ENCODE measurements at regions not wholly inside any gene's neighbourhood (a gene's known extent, or its start where the extent isn't known, plus 50 kb on each side); places are given as distances from the start of the nearest gene placed in this dataset.

- TF ChIP-seq SRF (IDR thresholded peaks at IDR 0.05; ENCODE audit: low read depth), result no peak
- TF ChIP-seq YY1 (IDR thresholded peaks at IDR 0.05; ENCODE audit: extremely low read depth, insufficient replicate concordance, low read depth, low read length), result no peak
- TF ChIP-seq CTCF (IDR thresholded peaks at IDR 0.05 in 2 of 3, conservative IDR thresholded peaks at IDR 0.05 in 1 of 3; ENCODE audit: borderline replicate concordance in 1 of 3, insufficient read depth in 1 of 3, low read depth in 2 of 3, low read length in 2 of 3), result no peak
- TF ChIP-seq ELF1 (IDR thresholded peaks at IDR 0.05; ENCODE audit: borderline replicate concordance, low read depth), result no peak
- no peak for TF ChIP-seq TCF7L2 (IDR thresholded peaks at IDR 0.05; ENCODE audit: borderline replicate concordance, extremely low read depth, insufficient read depth, insufficient read length)
- TF ChIP-seq EGR1 (IDR thresholded peaks at IDR 0.05; ENCODE audit: low read depth), result no peak
- ATAC-seq, result no peak
- Histone ChIP-seq H3K4me1 (ENCODE audit: control insufficient read depth in 1 of 2, insufficient read depth in 2 of 2, low read length in 2 of 2) (no peaks in the 10 kb centered on the region), H3K9ac (ENCODE audit: low read length) (no peak overlapping the region), H3K4me2 (ENCODE audit: low read length) (no peak overlapping the region), H3K27ac (ENCODE audit: low read depth, low read length) (no peak overlapping the region), H2AFZ (ENCODE audit: low read depth, low read length, poor library complexity, severe bottlenecking) (no peak overlapping the region), H3K36me3 (ENCODE audit: control insufficient read depth in 1 of 2, insufficient read depth in 2 of 2, low read length in 2 of 2) (no peaks in the 10 kb centered on the region), H3K79me2 (ENCODE audit: insufficient read depth, low read length) (no peaks in the 10 kb centered on the region), H3K4me3 (replicated peaks in 1 of 2; ENCODE audit: low read depth in 1 of 2, low read length in 2 of 2) (no peak overlapping the region), H3K9me2 (ENCODE audit: insufficient read depth) (no peaks in the 10 kb centered on the region), H4K20me1 (ENCODE audit: insufficient read depth) (no peaks in the 10 kb centered on the region), H3K27me3 (ENCODE audit: insufficient read depth, low read length) (no peaks in the 10 kb centered on the region), H3K9me3 (ENCODE audit: control insufficient read depth in 1 of 2, insufficient read depth in 1 of 2, low read depth in 1 of 2, low read length in 2 of 2) (no peaks in the 10 kb centered on the region)
- CTCF ChIA-PET, result no interaction called here
- BruUV-seq (replicated peaks), result no TSS peak
- intact Hi-C loops (cut with micrococcal nuclease), result no loop called here
- POLR2A ChIA-PET, result no interaction called here
- no peak for DNase-seq (ENCODE audit: low read depth, low spot score)
- RAD21 ChIA-PET (ENCODE audit: low non-redundant PET in 1 of 2, low total read pairs in 2 of 2, uncharacterized antibody in 2 of 2, unreplicated experiment in 2 of 2), result no interaction called here
Measured at GRCh38 chr13:105389373-105389772, 1146.1 kb downstream of the EFNB2 start.

GRCh38 chr13:105377452-105377851 is 1158.0 kb downstream of the EFNB2 start:
- Histone ChIP-seq H3K36me3 (ENCODE audit: control insufficient read depth in 1 of 2, insufficient read depth in 2 of 2, low read length in 2 of 2) (no peaks in the 10 kb centered on the region), H3K4me2 (ENCODE audit: low read length) (no peak overlapping the region), H4K20me1 (ENCODE audit: insufficient read depth) (no peaks in the 10 kb centered on the region), H3K27me3 (ENCODE audit: insufficient read depth, low read length) (no peaks in the 10 kb centered on the region), H3K9me2 (ENCODE audit: insufficient read depth) (no peaks in the 10 kb centered on the region), H2AFZ (ENCODE audit: low read depth, low read length, poor library complexity, severe bottlenecking) (no peak overlapping the region), H3K79me2 (ENCODE audit: insufficient read depth, low read length) (no peaks in the 10 kb centered on the region), H3K9me3 (ENCODE audit: control insufficient read depth in 1 of 2, insufficient read depth in 1 of 2, low read depth in 1 of 2, low read length in 2 of 2) (no peaks in the 10 kb centered on the region), H3K4me3 (replicated peaks in 1 of 2; ENCODE audit: low read depth in 1 of 2, low read length in 2 of 2) (no peak overlapping the region), H3K4me1 (ENCODE audit: control insufficient read depth in 1 of 2, insufficient read depth in 2 of 2, low read length in 2 of 2) (no peaks in the 10 kb centered on the region), H3K27ac (ENCODE audit: low read depth, low read length) (no peak overlapping the region), H3K9ac (ENCODE audit: low read length) (no peak overlapping the region)
- ChIA-PET RAD21 (ENCODE audit: low non-redundant PET in 1 of 2, low total read pairs in 2 of 2, uncharacterized antibody in 2 of 2, unreplicated experiment in 2 of 2) (no interaction called here), POLR2A (no interaction called here), CTCF (no interaction called here)
- intact Hi-C loops (cut with micrococcal nuclease), result no loop called here
- no TSS peak for BruUV-seq (replicated peaks)
- DNase-seq (ENCODE audit: low read depth, low spot score) (no peak), ATAC-seq (no peak)
- no peak for TF ChIP-seq EGR1 (IDR thresholded peaks at IDR 0.05; ENCODE audit: low read depth)
- TF ChIP-seq MAX (IDR thresholded peaks at IDR 0.05), result no peak
- TF ChIP-seq ZFX (IDR thresholded peaks at IDR 0.05), result no peak
- no peak for TF ChIP-seq POLR2AphosphoS5 (IDR thresholded peaks at IDR 0.05; ENCODE audit: low read depth, low read length)
- TF ChIP-seq JUND (IDR thresholded peaks at IDR 0.05), result no peak
- TF ChIP-seq REST (IDR thresholded peaks at IDR 0.05; ENCODE audit: low read depth), result no peak
- no peak for TF ChIP-seq ZBTB33 (IDR thresholded peaks at IDR 0.05; ENCODE audit: extremely low read depth, insufficient replicate concordance, low read length)
- no peak for TF ChIP-seq EZH2 (IDR thresholded peaks at IDR 0.05)

Data from HCT116 (cell line).